Natural killer cell (primary cell): ENCODE measurements at regions not wholly inside any gene's neighbourhood (a gene's known extent, or its start where the extent isn't known, plus 50 kb on each side); places are given as distances from the start of the nearest gene placed in this dataset.

Source experiments
- ATAC-seq, 3 donors: fragments of 150-1000 bp in 2 of 3; fragments of 200-7000 bp in 1 of 3; cut with Tn5 transposase; 1 replicate in 1 of 3; 2 replicates in 2 of 3; pipeline ENCODE4 v1.10.0; 2021; ENCODE audit warnings: mild to moderate bottlenecking in 2 of 3, moderate library complexity in 2 of 3
- DNase-seq, 2 donors: peaks; one replicate each; pipeline versions ENCODE4 v3.0.0 to v3.0.0-alpha.2; 2013 to 2021; ENCODE audit warnings: mixed read lengths in 1 of 2
- H3K27ac ChIP-seq: one replicate; pipeline ENCODE4 v1.5.1; 2013; ENCODE audit warnings: mild to moderate bottlenecking, low read length
- H3K27me3 ChIP-seq: one replicate; pipeline ENCODE4 v1.6.1; 2013; ENCODE audit warnings: low read length; ENCODE audit not compliant: control insufficient read depth, insufficient read depth
- H3K36me3 ChIP-seq: one replicate; pipeline ENCODE4 v1.6.1; 2013; ENCODE audit warnings: low read length; ENCODE audit not compliant: control insufficient read depth, insufficient read depth
- H3K4me1 ChIP-seq: one replicate; pipeline ENCODE4 v1.6.1; 2013; ENCODE audit warnings: low read length; ENCODE audit not compliant: control insufficient read depth, insufficient read depth
- H3K4me3 ChIP-seq: one replicate; pipeline ENCODE4 v1.5.1; 2013; ENCODE audit warnings: low read length
- H3K9me3 ChIP-seq: one replicate; pipeline ENCODE4 v1.6.1; 2013; ENCODE audit warnings: low read length; ENCODE audit not compliant: control insufficient read depth, insufficient read depth
- H3K27ac Mint-ChIP-seq, 2 donors: one replicate each; pipeline ENCODE4 v1.8.0; 2022; ENCODE audit warnings: mild to moderate bottlenecking in 2 of 2, mixed read lengths in 2 of 2, moderate library complexity in 1 of 2
- H3K27me3 Mint-ChIP-seq, 2 donors: one replicate each; pipeline ENCODE4 v1.8.0; 2022; ENCODE audit warnings: low read depth in 2 of 2, mixed read lengths in 2 of 2
- H3K36me3 Mint-ChIP-seq: one replicate; pipeline ENCODE4 v1.8.0; 2022; ENCODE audit warnings: mixed read lengths
- H3K4me1 Mint-ChIP-seq, 2 donors: one replicate each; pipeline ENCODE4 v1.8.0; 2022; ENCODE audit warnings: mixed read lengths in 2 of 2
- H3K4me3 Mint-ChIP-seq: one replicate; pipeline ENCODE4 v1.8.0; 2022; ENCODE audit warnings: mild to moderate bottlenecking, moderate library complexity, mixed read lengths
- H3K9me3 Mint-ChIP-seq, 2 donors: one replicate each; pipeline ENCODE4 v1.8.0; 2022; ENCODE audit warnings: mixed read lengths in 2 of 2
- CTCF ChIP-seq: fragments of 200-600 bp; IDR thresholded peaks from one replicate; pipeline ENCODE4 v1.8.0; 2022; ENCODE audit warnings: antibody characterized with exemption
- WGBS: methylation state at CpG from one replicate; pipeline ENCODE4 v1.1.7; 2013; ENCODE audit warnings: missing lambda C conversion rate; ENCODE audit not compliant: insufficient coverage; 5-methylcytosine and 5-hydroxymethylcytosine counted together
- intact Hi-C: fragments of 100-400 bp; cut with micrococcal nuclease; formaldehyde crosslinking; loops from one replicate; pipeline ENCODE4 v1.14.2; 2022

GRCh38 chr14:38964630-38965029, 138.4 kb downstream of the SEC23A start:
- Mint-ChIP-seq H3K4me3 (no peak overlapping the region), H3K27me3 (peaks cover 0 to 2% of the 10 kb centered on the region in 2 donors), H3K9me3 (peaks cover 0 to 2% of the 10 kb centered on the region in 2 donors), H3K27ac (no peak overlapping the region), H3K4me1 (no peaks in the 10 kb centered on the region), H3K36me3 (no peaks in the 10 kb centered on the region)
- ATAC-seq = no peak
- Histone ChIP-seq H3K4me3 (no peak overlapping the region), H3K27me3 (no peaks in the 10 kb centered on the region), H3K27ac (no peak overlapping the region), H3K4me1 (no peaks in the 10 kb centered on the region), H3K9me3 (no peaks in the 10 kb centered on the region), H3K36me3 (no peaks in the 10 kb centered on the region)
- DNase-seq = no peak
- intact Hi-C loops = no loop called here
- no peak for TF ChIP-seq CTCF

GRCh38 chr14:38960946-38961531, 142.0 kb downstream of the SEC23A start:
- no peaks in the 10 kb centered on the region for H3K9me3 Mint-ChIP-seq
- H3K27ac Mint-ChIP-seq = no peak overlapping the region
- no peaks in the 10 kb centered on the region for H3K27me3 ChIP-seq
- no peaks in the 10 kb centered on the region for H3K4me1 Mint-ChIP-seq
- no peaks in the 10 kb centered on the region for H3K36me3 Mint-ChIP-seq
- no peaks in the 10 kb centered on the region for H3K27me3 Mint-ChIP-seq
- DNase-seq (no peak), ATAC-seq (no peak)
- H3K27ac ChIP-seq = no peak overlapping the region
- 100% methylated on average over 1 of the region's 1 CpG for WGBS
- H3K9me3 ChIP-seq = no peaks in the 10 kb centered on the region
- intact Hi-C loops = no loop called here
- no peaks in the 10 kb centered on the region for H3K36me3 ChIP-seq
- TF ChIP-seq CTCF = no peak
- no peak overlapping the region for H3K4me3 ChIP-seq
- no peak overlapping the region for H3K4me3 Mint-ChIP-seq
- H3K4me1 ChIP-seq = no peaks in the 10 kb centered on the region

- ATAC-seq = no peak
- Mint-ChIP-seq H3K9me3 (no peaks in the 10 kb centered on the region), H3K27ac (no peak overlapping the region), H3K4me1 (no peaks in the 10 kb centered on the region), H3K36me3 (no peaks in the 10 kb centered on the region), H3K27me3 (no peaks in the 10 kb centered on the region), H3K4me3 (no peak overlapping the region)
- no peaks in the 10 kb centered on the region for H3K4me1 ChIP-seq
- H3K27ac ChIP-seq = no peak overlapping the region
- WGBS = 80% methylated on average over 3 of the region's 3 CpGs
- intact Hi-C loops = no loop called here
- no peak for DNase-seq
- no peaks in the 10 kb centered on the region for H3K27me3 ChIP-seq
- no peaks in the 10 kb centered on the region for H3K9me3 ChIP-seq
- H3K36me3 ChIP-seq = no peaks in the 10 kb centered on the region
- H3K4me3 ChIP-seq = no peak overlapping the region
- TF ChIP-seq CTCF = no peak
Observed at GRCh38 chr14:38959021-38959420, 144.0 kb downstream of the SEC23A start.

GRCh38 chr14:38958589-38958988, 144.4 kb downstream of the SEC23A start:
- ATAC-seq (no peak), DNase-seq (no peak)
- H3K9me3 Mint-ChIP-seq = no peaks in the 10 kb centered on the region
- no peaks in the 10 kb centered on the region for H3K4me1 Mint-ChIP-seq
- WGBS = 100% methylated on average over 1 of the region's 3 CpGs
- intact Hi-C loops = no loop called here
- Histone ChIP-seq H3K4me1 (no peaks in the 10 kb centered on the region), H3K9me3 (no peaks in the 10 kb centered on the region), H3K36me3 (no peaks in the 10 kb centered on the region), H3K27ac (no peak overlapping the region), H3K4me3 (no peak overlapping the region), H3K27me3 (no peaks in the 10 kb centered on the region)
- TF ChIP-seq CTCF = no peak
- no peaks in the 10 kb centered on the region for H3K36me3 Mint-ChIP-seq
- no peak overlapping the region for H3K4me3 Mint-ChIP-seq
- H3K27me3 Mint-ChIP-seq = no peaks in the 10 kb centered on the region
- H3K27ac Mint-ChIP-seq = no peak overlapping the region
